ENCODE measurements at regions not wholly inside any gene's neighbourhood (a gene's known extent, or its start where the extent isn't known, plus 50 kb on each side); places are given as distances from the start of the nearest gene placed in this dataset.

DNA sequence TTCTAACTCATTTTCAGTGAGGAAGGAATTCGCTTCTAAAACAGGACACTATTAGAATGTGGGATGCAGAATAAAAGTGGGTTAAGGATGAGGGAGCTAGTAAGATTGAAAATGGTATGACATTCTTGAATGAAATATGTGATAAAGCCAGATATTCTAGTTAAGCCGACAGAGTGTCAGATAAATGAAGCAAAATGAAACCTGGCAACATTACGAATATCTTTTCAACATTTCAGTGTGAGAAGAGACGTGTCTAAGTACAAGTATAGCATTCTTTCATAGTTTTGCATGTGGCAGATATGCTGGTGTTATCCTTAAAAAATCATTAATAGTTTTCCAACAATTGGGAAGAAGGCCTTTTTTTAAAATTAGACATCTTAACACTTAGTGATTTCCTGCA is 1101.4 kb downstream of the RPA4 start:
- no peaks in the 10 kb centered on the region for H3K79me2 ChIP-seq (ENCODE audit: insufficient read depth, low read length)
- intact Hi-C loops (cut with micrococcal nuclease), result no loop called here
- H3K27me3 ChIP-seq (ENCODE audit: insufficient read depth, low read length), result no peaks in the 10 kb centered on the region
- no peak for ATAC-seq
- H3K9me3 ChIP-seq (ENCODE audit: control insufficient read depth in 1 of 2, insufficient read depth in 1 of 2, low read depth in 1 of 2, low read length in 2 of 2), result no peaks in the 10 kb centered on the region
- H2AFZ ChIP-seq (ENCODE audit: low read depth, low read length, poor library complexity, severe bottlenecking), result no peak overlapping the region
- H4K20me1 ChIP-seq (ENCODE audit: insufficient read depth), result no peaks in the 10 kb centered on the region
- DNase-seq (ENCODE audit: low read depth, low spot score), result no peak
- no peaks in the 10 kb centered on the region for H3K4me1 ChIP-seq (ENCODE audit: control insufficient read depth in 1 of 2, insufficient read depth in 2 of 2, low read length in 2 of 2)
- TF ChIP-seq ZNF274 (IDR thresholded peaks at IDR 0.05; ENCODE audit: low read depth, low read length) (no peak), ZFX (IDR thresholded peaks at IDR 0.05) (no peak)
- TF ChIP-seq, protein P1, sequence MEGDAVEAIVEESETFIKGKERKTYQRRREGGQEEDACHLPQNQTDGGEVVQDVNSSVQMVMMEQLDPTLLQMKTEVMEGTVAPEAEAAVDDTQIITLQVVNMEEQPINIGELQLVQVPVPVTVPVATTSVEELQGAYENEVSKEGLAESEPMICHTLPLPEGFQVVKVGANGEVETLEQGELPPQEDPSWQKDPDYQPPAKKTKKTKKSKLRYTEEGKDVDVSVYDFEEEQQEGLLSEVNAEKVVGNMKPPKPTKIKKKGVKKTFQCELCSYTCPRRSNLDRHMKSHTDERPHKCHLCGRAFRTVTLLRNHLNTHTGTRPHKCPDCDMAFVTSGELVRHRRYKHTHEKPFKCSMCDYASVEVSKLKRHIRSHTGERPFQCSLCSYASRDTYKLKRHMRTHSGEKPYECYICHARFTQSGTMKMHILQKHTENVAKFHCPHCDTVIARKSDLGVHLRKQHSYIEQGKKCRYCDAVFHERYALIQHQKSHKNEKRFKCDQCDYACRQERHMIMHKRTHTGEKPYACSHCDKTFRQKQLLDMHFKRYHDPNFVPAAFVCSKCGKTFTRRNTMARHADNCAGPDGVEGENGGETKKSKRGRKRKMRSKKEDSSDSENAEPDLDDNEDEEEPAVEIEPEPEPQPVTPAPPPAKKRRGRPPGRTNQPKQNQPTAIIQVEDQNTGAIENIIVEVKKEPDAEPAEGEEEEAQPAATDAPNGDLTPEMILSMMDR (IDR thresholded peaks at IDR 0.05 in 2 of 3, conservative IDR thresholded peaks at IDR 0.05 in 1 of 3; ENCODE audit: borderline replicate concordance in 1 of 3, insufficient read depth in 1 of 3, low read depth in 2 of 3, low read length in 2 of 3), result no peak
- no peaks in the 10 kb centered on the region for H3K9me2 ChIP-seq (ENCODE audit: insufficient read depth)
- ChIA-PET CTCF (no interaction called here), RAD21 (ENCODE audit: low non-redundant PET in 1 of 2, low total read pairs in 2 of 2, uncharacterized antibody in 2 of 2, unreplicated experiment in 2 of 2) (no interaction called here), POLR2A (no interaction called here)
- no peak overlapping the region for H3K4me2 ChIP-seq (ENCODE audit: low read length)
- no peak overlapping the region for H3K4me3 ChIP-seq (replicated peaks in 1 of 2; ENCODE audit: low read depth in 1 of 2, low read length in 2 of 2)
- no TSS peak for BruUV-seq (replicated peaks)
- H3K9ac ChIP-seq (ENCODE audit: low read length), result no peak overlapping the region
- H3K36me3 ChIP-seq (ENCODE audit: control insufficient read depth in 1 of 2, insufficient read depth in 2 of 2, low read length in 2 of 2), result no peaks in the 10 kb centered on the region
- H3K27ac ChIP-seq (ENCODE audit: low read depth, low read length), result no peak overlapping the region

DNA sequence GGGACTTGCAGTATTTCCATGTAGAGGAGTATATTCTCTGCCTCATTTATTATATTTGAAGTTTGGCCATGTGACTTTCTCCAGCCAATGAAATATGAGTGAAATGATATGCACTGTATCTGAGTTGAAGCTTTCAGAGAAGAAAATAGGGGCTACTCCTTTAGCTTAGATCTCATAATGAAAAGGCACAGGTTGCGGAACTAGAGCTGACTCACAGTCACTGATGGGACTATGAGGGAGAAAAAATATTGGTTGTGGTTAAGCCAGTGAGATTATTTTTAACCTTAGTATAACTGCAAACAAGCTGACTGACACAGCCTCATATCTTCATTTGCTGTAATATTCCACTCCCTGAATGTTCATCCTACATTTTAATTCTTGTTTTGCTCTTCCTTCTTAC is 1104.3 kb downstream of the RPA4 start:
- Histone ChIP-seq H3K9me3 (ENCODE audit: control insufficient read depth in 1 of 2, insufficient read depth in 1 of 2, low read depth in 1 of 2, low read length in 2 of 2) (no peaks in the 10 kb centered on the region), H3K4me2 (ENCODE audit: low read length) (no peak overlapping the region), H3K9me2 (ENCODE audit: insufficient read depth) (no peaks in the 10 kb centered on the region), H3K79me2 (ENCODE audit: insufficient read depth, low read length) (no peaks in the 10 kb centered on the region), H3K4me3 (replicated peaks in 1 of 2; ENCODE audit: low read depth in 1 of 2, low read length in 2 of 2) (no peak overlapping the region), H3K9ac (ENCODE audit: low read length) (no peak overlapping the region), H3K36me3 (ENCODE audit: control insufficient read depth in 1 of 2, insufficient read depth in 2 of 2, low read length in 2 of 2) (no peaks in the 10 kb centered on the region), H3K4me1 (ENCODE audit: control insufficient read depth in 1 of 2, insufficient read depth in 2 of 2, low read length in 2 of 2) (no peaks in the 10 kb centered on the region), H2AFZ (ENCODE audit: low read depth, low read length, poor library complexity, severe bottlenecking) (no peak overlapping the region), H3K27me3 (ENCODE audit: insufficient read depth, low read length) (no peaks in the 10 kb centered on the region), H3K27ac (ENCODE audit: low read depth, low read length) (no peak overlapping the region), H4K20me1 (ENCODE audit: insufficient read depth) (no peaks in the 10 kb centered on the region)
- ATAC-seq, result no peak
- ChIA-PET RAD21 (ENCODE audit: low non-redundant PET in 1 of 2, low total read pairs in 2 of 2, uncharacterized antibody in 2 of 2, unreplicated experiment in 2 of 2) (no interaction called here), POLR2A (no interaction called here), CTCF (no interaction called here)
- no peak for DNase-seq (ENCODE audit: low read depth, low spot score)
- intact Hi-C loops (cut with micrococcal nuclease), result no loop called here
- TF ChIP-seq ELF1 (IDR thresholded peaks at IDR 0.05; ENCODE audit: borderline replicate concordance, low read depth) (no peak), SIN3A (IDR thresholded peaks at IDR 0.05; ENCODE audit: low read depth) (no peak), POLR2A (IDR thresholded peaks at IDR 0.05; ENCODE audit: borderline replicate concordance, extremely low read depth, insufficient read depth, insufficient read length) (no peak), YY1 (IDR thresholded peaks at IDR 0.05; ENCODE audit: extremely low read depth, insufficient replicate concordance, low read depth, low read length) (no peak), JUND (IDR thresholded peaks at IDR 0.05) (no peak)
- no TSS peak for BruUV-seq (replicated peaks)

Measured in HCT116 (cell line).